Thyroid gland (tissue), 4 donors: ENCODE measurements at regions not wholly inside any gene's neighbourhood (a gene's known extent, or its start where the extent isn't known, plus 50 kb on each side); places are given as distances from the start of the nearest gene placed in this dataset.

Experiments
- CTCF ChIP-seq, 6 experiments: fragments of 200-600 bp in 3 of 6; fragments of 450-650 bp in 3 of 6; sonication (generic) in 3 of 6; IDR thresholded peaks; one replicate each; pipeline ENCODE4 v1.5.1; 2016 to 2019; ENCODE audit warnings: antibody characterized with exemption in 6 of 6, mild to moderate bottlenecking in 2 of 6, inconsistent platforms in 1 of 6, moderate library complexity in 1 of 6
- POLR2A ChIP-seq, 2 donors: fragments of 450-650 bp; IDR thresholded peaks; one replicate each; pipeline ENCODE4 v1.6.1; 2017; ENCODE audit warnings: antibody characterized with exemption in 2 of 2, mild to moderate bottlenecking in 2 of 2, moderate library complexity in 1 of 2

- no peak for TF ChIP-seq CTCF (IDR thresholded peaks at IDR 0.05)
- TF ChIP-seq POLR2A (IDR thresholded peaks at IDR 0.05) = no peak
Observed at GRCh38 chr4:12126474-12126873, 697.8 kb upstream of the HS3ST1 start.
